DND-41 (cell line): ENCODE measurements at regions not wholly inside any gene's neighbourhood (a gene's known extent, or its start where the extent isn't known, plus 50 kb on each side); places are given as distances from the start of the nearest gene placed in this dataset.
A peak's percentile ranks its signal among the peaks of the same experiment; 100 is the strongest.

Source experiments
- ATAC-seq: fragments of 200-7000 bp; cut with Tn5 transposase; 3 replicates; pipeline ENCODE4 v1.9.1; 2021; ENCODE audit warnings: low read depth; ENCODE audit not compliant: insufficient read depth
- DNase-seq: peaks from one replicate; pipeline ENCODE4 v3.0.0-alpha.2; 2020
- H2AFZ ChIP-seq: 2 replicates; pipeline ENCODE4 v1.6.0; 2012; ENCODE audit warnings: low read depth, low read length
- H3K27ac ChIP-seq: 2 replicates; pipeline ENCODE4 v1.5.1; 2012; ENCODE audit warnings: low read length, inconsistent platforms
- H3K27me3 ChIP-seq: fragments of 200-600 bp; sonication (generic); 2 replicates; pipeline ENCODE4 v1.6.0; 2012; ENCODE audit warnings: low read length, mild to moderate bottlenecking, inconsistent platforms; ENCODE audit not compliant: insufficient read depth, poor library complexity
- H3K36me3 ChIP-seq: 2 replicates; pipeline ENCODE4 v1.5.1; 2012; ENCODE audit warnings: low read length, inconsistent platforms; ENCODE audit not compliant: insufficient read depth
- H3K4me1 ChIP-seq: 2 replicates; pipeline ENCODE4 v1.5.1; 2012; ENCODE audit warnings: mild to moderate bottlenecking, low read length; ENCODE audit not compliant: insufficient read depth
- H3K4me2 ChIP-seq: 2 replicates; pipeline ENCODE4 v1.6.0; 2012; ENCODE audit warnings: mild to moderate bottlenecking, moderate library complexity, low read length, inconsistent platforms; ENCODE audit not compliant: insufficient read depth
- H3K4me3 ChIP-seq, 2 experiments: fragments of 200-600 bp in 1 of 2; shearing (Covaris generic) in 1 of 2; 2 replicates each; pipeline ENCODE4 v1.5.1; 2012 to 2016; ENCODE audit warnings: inconsistent platforms in 2 of 2, low read length in 2 of 2, mild to moderate bottlenecking in 2 of 2, low read depth in 1 of 2, moderate library complexity in 1 of 2
- H3K79me2 ChIP-seq: 2 replicates; pipeline ENCODE4 v1.6.0; 2012; ENCODE audit warnings: low read length, inconsistent platforms; ENCODE audit not compliant: insufficient read depth
- H3K9ac ChIP-seq: 2 replicates; pipeline ENCODE4 v1.6.0; 2012; ENCODE audit warnings: low read depth, mild to moderate bottlenecking, inconsistent platforms, low read length, moderate library complexity
- H3K9me3 ChIP-seq: 2 replicates; pipeline ENCODE4 v1.5.1; 2012; ENCODE audit warnings: low read length, moderate library complexity, mild to moderate bottlenecking, inconsistent platforms; ENCODE audit not compliant: insufficient read depth, severe bottlenecking
- H4K20me1 ChIP-seq: 2 replicates; pipeline ENCODE4 v1.6.0; 2012; ENCODE audit warnings: low read length; ENCODE audit not compliant: insufficient read depth
- EZH2 ChIP-seq: IDR thresholded peaks from 3 replicates; pipeline ENCODE4 v1.6.1; 2012; ENCODE audit warnings: borderline replicate concordance, low read depth, mild to moderate bottlenecking, moderate library complexity, low read length, inconsistent platforms; ENCODE audit not compliant: severe bottlenecking
- TF ChIP-seq, protein P1 (sequence below): IDR thresholded peaks from 2 replicates; pipeline ENCODE4 v1.5.1; 2012; ENCODE audit warnings: borderline replicate concordance, low read length, moderate library complexity, mild to moderate bottlenecking; ENCODE audit not compliant: poor library complexity, severe bottlenecking; ENCODE audit errors: extremely low read depth

DNA sequence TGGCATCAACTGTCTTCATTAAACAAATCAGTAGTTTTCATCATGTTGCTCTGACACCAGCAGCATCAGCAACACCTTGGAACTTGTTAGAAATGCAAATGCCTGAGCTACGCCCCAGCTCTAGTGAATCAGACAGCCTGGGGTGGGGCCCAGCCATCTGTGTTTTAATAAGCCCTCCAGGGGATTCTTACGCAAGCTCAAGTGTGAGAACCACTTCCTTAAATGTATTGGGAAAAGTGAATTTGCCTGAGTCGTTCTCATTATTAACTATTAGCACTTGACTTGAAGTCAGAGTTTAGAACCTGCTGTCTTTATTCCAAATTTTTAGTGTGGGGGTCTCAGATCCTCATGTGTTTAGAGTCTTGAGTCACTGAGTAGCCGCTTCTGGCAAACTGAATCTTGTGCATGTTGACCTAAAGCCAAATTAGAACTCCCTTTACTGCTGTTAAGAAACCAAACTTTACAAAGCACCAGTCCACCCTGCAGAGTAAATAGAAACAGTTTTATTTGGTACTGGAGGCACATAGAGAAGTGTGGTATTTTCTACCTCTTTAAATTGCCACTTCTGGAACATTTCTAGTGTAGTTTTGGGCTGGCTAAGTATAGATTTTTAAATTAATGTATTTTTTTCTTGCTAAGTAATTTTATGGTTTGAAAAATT lies 137.4 kb upstream of the COX10 start:
- Histone ChIP-seq H3K4me2 (no peak overlapping the region), H3K4me3 (no peak overlapping the region), H3K4me1 (no peaks in the 10 kb centered on the region), H2AFZ (no peak overlapping the region; the same call in 1 of the 2 replicates), H3K79me2 (no peaks in the 10 kb centered on the region), H4K20me1 (no peaks in the 10 kb centered on the region), H3K27ac (no peak overlapping the region), H3K36me3 (no peaks in the 10 kb centered on the region), H3K9ac (no peak overlapping the region), H3K9me3 (no peaks in the 10 kb centered on the region), H3K27me3 (no peaks in the 10 kb centered on the region)
- ATAC-seq (no peak), DNase-seq (peak; percentile 5)
- no peak for TF ChIP-seq EZH2
- TF ChIP-seq, protein P1, sequence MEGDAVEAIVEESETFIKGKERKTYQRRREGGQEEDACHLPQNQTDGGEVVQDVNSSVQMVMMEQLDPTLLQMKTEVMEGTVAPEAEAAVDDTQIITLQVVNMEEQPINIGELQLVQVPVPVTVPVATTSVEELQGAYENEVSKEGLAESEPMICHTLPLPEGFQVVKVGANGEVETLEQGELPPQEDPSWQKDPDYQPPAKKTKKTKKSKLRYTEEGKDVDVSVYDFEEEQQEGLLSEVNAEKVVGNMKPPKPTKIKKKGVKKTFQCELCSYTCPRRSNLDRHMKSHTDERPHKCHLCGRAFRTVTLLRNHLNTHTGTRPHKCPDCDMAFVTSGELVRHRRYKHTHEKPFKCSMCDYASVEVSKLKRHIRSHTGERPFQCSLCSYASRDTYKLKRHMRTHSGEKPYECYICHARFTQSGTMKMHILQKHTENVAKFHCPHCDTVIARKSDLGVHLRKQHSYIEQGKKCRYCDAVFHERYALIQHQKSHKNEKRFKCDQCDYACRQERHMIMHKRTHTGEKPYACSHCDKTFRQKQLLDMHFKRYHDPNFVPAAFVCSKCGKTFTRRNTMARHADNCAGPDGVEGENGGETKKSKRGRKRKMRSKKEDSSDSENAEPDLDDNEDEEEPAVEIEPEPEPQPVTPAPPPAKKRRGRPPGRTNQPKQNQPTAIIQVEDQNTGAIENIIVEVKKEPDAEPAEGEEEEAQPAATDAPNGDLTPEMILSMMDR, result no peak

DNA sequence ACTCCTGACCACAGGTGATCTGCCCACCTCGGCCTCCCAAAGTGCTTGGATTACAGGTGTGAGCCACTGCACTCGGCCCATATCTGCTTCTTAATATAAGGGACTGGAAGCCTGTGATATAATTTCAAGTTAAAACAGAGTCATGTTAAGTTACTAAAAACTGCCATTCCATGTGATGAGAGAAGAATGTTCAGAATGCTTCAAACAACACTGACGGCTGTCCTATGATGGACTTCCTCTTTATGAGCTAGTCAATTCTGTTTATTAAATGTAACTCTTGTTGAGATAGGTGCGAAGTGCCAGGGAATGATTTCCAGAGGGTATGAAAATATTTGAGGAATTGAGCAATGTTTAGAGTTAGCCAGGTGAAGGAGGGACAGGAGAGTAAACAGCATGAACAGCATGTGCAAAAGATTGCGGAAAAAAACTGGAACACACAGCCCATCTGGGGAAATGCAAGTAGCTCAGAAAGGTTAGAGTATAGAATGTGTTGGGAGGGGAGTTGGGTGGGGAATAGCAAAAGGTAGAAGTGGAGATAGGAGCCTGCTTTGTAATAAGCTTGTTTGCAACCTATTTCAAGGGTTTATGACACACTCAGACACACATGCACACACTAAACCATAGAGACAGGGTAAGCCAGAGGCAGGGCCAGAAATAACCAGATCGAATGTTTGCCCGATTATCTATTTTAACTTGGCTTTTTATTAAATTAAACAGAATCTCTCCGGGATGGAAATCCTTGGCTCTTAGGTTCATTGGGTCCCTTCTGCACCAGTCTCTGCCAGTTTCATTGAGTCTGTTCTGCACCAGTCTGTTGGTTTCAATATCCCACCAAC lies 135.6 kb upstream of the COX10 start:
- Histone ChIP-seq H3K4me2 (no peak overlapping the region), H3K27me3 (no peaks in the 10 kb centered on the region), H3K27ac (no peak overlapping the region), H4K20me1 (no peaks in the 10 kb centered on the region), H3K36me3 (no peaks in the 10 kb centered on the region), H3K4me3 (no peak overlapping the region), H3K79me2 (no peaks in the 10 kb centered on the region), H3K4me1 (no peaks in the 10 kb centered on the region), H3K9ac (no peak overlapping the region), H3K9me3 (no peaks in the 10 kb centered on the region), H2AFZ (no peak overlapping the region)
- no peak for ATAC-seq
- DNase-seq, result no peak
- no peak for TF ChIP-seq EZH2
- TF ChIP-seq, protein P1, result no peak

DNA sequence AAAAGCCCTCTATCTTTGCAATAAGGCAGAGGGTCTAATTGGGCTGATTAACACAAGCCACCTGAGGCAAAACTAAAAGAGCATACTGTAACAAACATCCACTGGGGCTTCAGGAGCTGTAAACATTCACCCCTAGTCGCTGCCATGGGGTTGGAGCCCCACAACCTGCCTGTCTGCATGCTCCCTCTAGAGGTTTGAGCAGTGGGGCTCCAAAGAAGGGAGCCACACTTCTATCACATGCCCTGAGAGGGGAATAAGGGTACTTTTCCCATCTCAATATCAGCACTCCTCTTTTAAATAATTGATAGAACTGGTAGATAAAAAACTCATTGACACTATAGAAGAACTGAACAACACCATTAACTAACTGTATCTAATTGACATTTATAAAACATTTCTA lies 130.1 kb upstream of the COX10 start:
- Histone ChIP-seq H3K9me3 (no peaks in the 10 kb centered on the region), H3K36me3 (no peaks in the 10 kb centered on the region), H3K4me1 (no peaks in the 10 kb centered on the region), H3K27ac (no peak overlapping the region), H3K27me3 (no peaks in the 10 kb centered on the region), H2AFZ (no peak overlapping the region), H4K20me1 (no peaks in the 10 kb centered on the region), H3K9ac (no peak overlapping the region), H3K79me2 (no peaks in the 10 kb centered on the region), H3K4me2 (no peak overlapping the region), H3K4me3 (no peak overlapping the region)
- no peak for ATAC-seq
- no peak for TF ChIP-seq EZH2
- TF ChIP-seq, protein P1, result no peak
- DNase-seq, result no peak
